SK-N-MC (cell line): ENCODE measurements at regions not wholly inside any gene's neighbourhood (a gene's known extent, or its start where the extent isn't known, plus 50 kb on each side); places are given as distances from the start of the nearest gene placed in this dataset.

Experiments used
- EZH2 ChIP-seq: fragments of 200-600 bp; sonication (generic); IDR thresholded peaks from one replicate; pipeline ENCODE4 v1.6.1; 2017; ENCODE audit warnings: antibody characterized with exemption
- FOXP2 ChIP-seq: optimal IDR thresholded peaks from 2 replicates; pipeline ENCODE3; 2011; ENCODE audit warnings: mild to moderate bottlenecking, moderate library complexity; ENCODE audit not compliant: insufficient read depth; ENCODE audit errors: extremely low read length, control extremely low read depth
- POLR2AphosphoS5 ChIP-seq: IDR thresholded peaks from 2 replicates; pipeline ENCODE4 v1.6.1; 2012; ENCODE audit warnings: mild to moderate bottlenecking, low read depth, low read length, borderline replicate concordance

DNA sequence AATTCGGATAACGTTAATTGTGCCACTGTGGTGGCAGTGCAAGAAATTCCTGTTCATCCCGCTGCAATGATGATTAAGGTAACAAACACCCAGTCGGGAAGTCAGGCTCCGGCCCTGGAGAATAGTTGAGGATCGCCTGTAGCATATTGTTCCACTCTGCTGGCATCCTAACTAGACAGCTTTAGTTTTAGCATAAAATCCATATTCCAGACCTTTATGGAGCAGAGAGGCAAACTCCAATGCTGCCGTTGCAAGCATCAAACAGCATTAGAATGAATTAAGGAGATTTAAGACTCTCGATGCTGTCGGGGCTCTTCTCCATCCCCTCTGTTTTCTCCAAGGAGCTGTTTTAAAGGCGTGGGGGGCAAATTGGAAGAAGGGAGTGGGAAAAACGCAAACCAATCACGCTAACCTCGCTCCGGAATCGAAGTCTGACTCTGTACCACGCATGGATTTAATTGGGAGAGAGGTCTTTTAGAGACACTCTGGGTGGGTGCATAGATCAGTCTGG lies 660.4 kb downstream of the VRK1 start:
- TF ChIP-seq EZH2 (no peak), FOXP2 (no peak), POLR2AphosphoS5 (no peak)
